ENCODE measurements at regions not wholly inside any gene's neighbourhood (a gene's known extent, or its start where the extent isn't known, plus 50 kb on each side); places are given as distances from the start of the nearest gene placed in this dataset.

DNA sequence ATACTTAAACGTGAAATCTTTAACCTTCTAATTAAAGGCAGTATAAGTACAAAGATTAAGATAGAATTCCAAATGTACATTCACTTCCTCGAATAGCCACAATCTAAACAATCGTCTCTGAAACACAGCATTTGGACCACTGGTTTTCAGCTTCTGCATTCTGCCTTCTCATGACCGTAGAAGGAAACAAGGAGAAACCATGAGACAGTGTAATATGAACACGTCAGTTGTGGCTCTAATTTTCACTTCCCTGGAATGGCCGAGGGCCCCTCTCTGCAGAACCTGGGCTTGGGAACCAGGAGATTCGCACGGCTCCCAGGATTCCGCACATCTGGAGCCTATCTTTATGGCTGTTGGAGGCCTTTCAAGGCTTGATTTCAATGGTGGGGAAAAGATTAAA lies 189.3 kb downstream of the KLF6 start:
- Mint-ChIP-seq H3K4me1 (no peaks in the 10 kb centered on the region), H3K27ac (no peak overlapping the region), H3K36me3 (no peaks in the 10 kb centered on the region), H3K4me3 (no peak overlapping the region), H3K9me3 (no peaks in the 10 kb centered on the region)
- ATAC-seq (no peak), DNase-seq (ENCODE audit: low spot score in 2 of 2) (no peak)

DNA sequence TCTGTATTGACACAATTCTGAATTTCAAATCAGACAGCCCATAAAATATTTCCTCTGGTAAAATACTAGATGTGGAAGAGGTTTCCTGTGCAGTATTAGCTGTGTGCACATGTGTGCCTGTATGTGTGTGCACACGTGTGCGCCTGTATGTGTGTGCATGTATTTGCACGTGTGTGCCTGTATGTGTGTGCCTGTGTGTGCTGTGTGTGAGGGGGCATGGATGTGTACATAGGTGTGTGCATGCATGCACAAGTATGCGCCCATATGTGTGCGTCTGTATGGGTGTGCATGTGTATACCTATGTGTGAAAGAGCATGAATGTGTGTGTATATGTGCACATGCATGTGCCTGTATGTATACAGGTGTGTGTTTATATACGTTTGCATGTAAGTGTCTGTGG lies 191.4 kb downstream of the KLF6 start:
- no peak overlapping the region for H3K4me3 Mint-ChIP-seq
- H3K27ac Mint-ChIP-seq = no peak overlapping the region
- H3K4me1 Mint-ChIP-seq = no peaks in the 10 kb centered on the region
- ATAC-seq = no peak
- DNase-seq (ENCODE audit: low spot score in 2 of 2) = no peak
- no peaks in the 10 kb centered on the region for H3K36me3 Mint-ChIP-seq
- no peaks in the 10 kb centered on the region for H3K9me3 Mint-ChIP-seq

DNA sequence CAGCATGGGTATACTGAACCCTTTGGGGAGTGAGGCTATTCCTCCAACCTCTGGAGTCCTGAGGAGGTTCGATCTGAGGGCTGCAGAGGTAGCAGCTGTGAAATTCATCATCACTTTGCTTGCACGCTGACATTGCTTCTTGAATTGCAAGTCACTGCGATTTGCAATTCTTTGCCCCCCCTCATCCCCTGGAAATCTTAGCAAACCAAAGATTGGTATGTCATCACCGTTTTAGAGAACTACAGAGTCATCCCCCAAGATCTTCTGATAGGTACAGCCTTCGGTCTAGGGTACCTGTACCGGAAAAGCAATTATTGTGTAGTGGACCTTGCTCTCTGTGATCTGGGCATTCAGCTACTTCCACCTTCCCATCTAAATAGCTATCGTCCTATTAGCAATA lies 192.6 kb downstream of the KLF6 start:
- no peak overlapping the region for H3K4me3 Mint-ChIP-seq
- no peak for ATAC-seq
- H3K27ac Mint-ChIP-seq = no peak overlapping the region
- H3K4me1 Mint-ChIP-seq = no peaks in the 10 kb centered on the region
- no peak for DNase-seq (ENCODE audit: low spot score in 2 of 2)
- no peaks in the 10 kb centered on the region for H3K9me3 Mint-ChIP-seq
- H3K36me3 Mint-ChIP-seq = no peaks in the 10 kb centered on the region

DNA sequence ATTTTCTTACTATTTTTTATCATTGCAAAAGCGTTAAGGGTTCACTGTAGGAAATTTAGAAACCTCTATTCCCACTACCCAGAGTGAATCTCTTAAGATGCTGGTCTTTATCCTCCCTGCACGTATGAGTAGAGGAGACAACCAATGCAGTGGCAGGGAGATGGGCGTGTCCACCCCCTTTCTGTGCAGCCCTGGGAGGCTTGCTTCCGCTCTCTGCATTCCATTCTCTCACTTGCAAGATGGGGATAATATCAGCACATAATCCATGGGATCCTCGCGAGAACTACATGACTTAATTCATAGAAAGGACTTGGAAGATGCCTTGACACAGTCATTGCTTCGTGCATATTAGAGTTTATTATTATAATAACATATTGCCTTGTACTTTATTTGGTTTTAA lies 196.2 kb downstream of the KLF6 start:
- H3K4me3 Mint-ChIP-seq = no peak overlapping the region
- no peaks in the 10 kb centered on the region for H3K9me3 Mint-ChIP-seq
- no peaks in the 10 kb centered on the region for H3K36me3 Mint-ChIP-seq
- no peak overlapping the region for H3K27ac Mint-ChIP-seq
- ATAC-seq = no peak
- no peak for DNase-seq (ENCODE audit: low spot score in 2 of 2)
- H3K4me1 Mint-ChIP-seq = no peaks in the 10 kb centered on the region

DNA sequence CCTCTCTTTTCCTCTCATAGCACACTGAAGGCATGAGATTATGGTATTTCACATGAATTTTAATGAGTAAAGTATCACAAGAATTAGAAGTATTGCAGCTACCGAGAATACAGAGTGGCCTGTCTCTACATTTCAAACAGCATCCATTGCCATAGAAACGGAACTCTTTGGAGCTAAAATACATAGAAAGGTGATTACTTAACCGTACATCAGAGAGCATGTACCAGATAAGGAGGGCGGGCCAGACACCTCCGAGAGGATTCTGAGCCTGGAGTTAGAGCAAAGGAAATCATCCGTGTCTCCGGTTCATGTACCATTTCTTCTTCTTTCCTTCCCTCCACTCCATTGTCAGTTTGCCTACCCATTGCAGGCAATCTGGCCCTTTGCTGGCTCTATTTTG lies 196.7 kb downstream of the KLF6 start:
- Mint-ChIP-seq H3K4me3 (no peak overlapping the region), H3K27ac (no peak overlapping the region)

DNA sequence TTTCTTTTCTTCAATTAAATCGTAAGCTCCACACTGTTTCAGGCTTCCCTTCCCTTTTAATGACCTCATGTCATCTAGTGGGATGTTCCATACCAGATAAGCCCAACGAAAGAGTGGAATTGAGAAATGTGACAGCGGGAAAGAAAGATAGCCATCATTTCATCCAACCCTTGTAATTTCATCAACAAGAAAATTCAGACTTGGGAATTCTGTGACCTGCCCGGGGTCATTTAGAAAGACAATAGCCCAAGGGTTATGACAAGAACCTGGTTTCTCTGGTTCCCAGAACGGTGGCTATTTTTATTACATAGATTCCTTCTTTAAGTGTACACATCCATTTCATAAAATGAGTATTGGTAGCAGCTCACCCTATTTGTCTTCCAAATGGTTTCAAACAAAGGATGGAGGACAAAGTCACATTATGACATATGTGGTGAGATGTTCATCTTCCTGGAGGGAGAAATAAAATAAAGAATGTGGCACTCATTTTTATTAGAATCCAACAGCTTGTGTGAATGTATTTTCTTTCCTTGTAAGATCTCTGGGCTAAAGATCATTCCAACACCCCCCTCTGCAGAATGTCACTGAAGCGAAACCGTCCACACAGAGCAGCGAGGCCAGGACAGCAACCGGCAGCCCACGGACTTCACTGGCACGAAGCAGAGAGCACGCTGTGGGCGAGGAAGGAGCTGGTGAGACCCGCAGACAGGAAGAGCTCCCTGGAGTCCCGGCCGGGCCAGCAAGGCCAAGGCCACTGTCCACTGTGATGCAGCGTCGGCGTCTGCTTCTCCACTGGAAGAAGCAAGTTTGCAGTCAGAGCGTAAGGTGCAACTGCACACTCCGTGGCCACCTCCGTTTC lies 199.9 kb downstream of the KLF6 start:
- Mint-ChIP-seq H3K4me1 (no peaks in the 10 kb centered on the region), H3K27ac (no peak overlapping the region), H3K36me3 (no peaks in the 10 kb centered on the region), H3K4me3 (no peak overlapping the region), H3K9me3 (no peaks in the 10 kb centered on the region)
- DNase-seq (ENCODE audit: low spot score in 2 of 2) (no peak), ATAC-seq (no peak)

More for the DNA sequence above, 196.7 kb downstream of the KLF6 start:
- ATAC-seq (no peak), DNase-seq (ENCODE audit: low spot score in 2 of 2) (no peak)
- Mint-ChIP-seq H3K36me3 (no peaks in the 10 kb centered on the region), H3K9me3 (no peaks in the 10 kb centered on the region), H3K4me1 (no peaks in the 10 kb centered on the region)

DNA sequence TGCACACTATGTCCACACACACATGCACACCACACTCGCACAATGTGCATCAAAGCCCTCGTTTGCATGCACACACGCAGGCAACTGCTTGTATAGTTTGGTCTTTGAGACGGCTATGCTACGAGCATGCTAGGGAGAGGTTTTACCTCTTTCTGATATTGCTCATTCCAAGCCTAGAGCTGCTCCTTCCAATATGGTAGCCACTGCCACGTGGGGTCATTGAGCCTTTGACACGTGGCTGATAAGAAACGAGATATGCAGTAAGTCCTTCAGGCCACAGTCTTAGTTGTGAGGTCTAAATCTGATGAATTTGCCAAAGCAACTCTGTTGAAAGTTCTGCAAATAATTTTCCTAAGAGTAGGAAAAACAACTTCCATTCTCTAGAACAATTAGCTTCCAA lies 204.4 kb downstream of the KLF6 start:
- H3K27ac Mint-ChIP-seq = no peak overlapping the region
- H3K36me3 Mint-ChIP-seq = no peaks in the 10 kb centered on the region
- no peak overlapping the region for H3K4me3 Mint-ChIP-seq

DNA sequence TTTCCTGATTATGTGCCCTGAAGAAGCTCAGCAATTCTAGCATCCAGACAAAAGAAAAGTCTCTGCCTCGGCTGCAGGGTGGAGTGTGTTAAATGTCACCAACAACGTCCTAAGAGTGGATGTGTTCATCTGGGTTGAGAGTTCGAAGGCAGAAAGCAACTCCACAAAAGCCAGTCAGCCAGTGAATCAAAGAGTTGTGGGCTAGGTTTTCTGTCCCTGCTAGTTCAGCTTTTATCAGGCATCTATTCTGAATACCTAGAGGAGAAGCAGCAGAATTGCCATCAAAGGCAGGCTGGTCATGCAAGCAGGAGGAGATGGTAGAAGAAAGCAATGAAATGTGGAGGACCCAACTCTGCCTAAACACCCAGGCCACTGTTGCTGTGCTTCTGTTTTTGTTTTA lies 205.2 kb downstream of the KLF6 start:
- ATAC-seq (no peak), DNase-seq (ENCODE audit: low spot score in 2 of 2) (no peak)
- H3K4me3 Mint-ChIP-seq = no peak overlapping the region
- H3K9me3 Mint-ChIP-seq = no peaks in the 10 kb centered on the region
- H3K27ac Mint-ChIP-seq = no peak overlapping the region
- no peaks in the 10 kb centered on the region for H3K36me3 Mint-ChIP-seq
- H3K4me1 Mint-ChIP-seq = peaks cover 6% of the 10 kb centered on the region

More for the DNA sequence above, 204.4 kb downstream of the KLF6 start:
- Mint-ChIP-seq H3K9me3 (no peaks in the 10 kb centered on the region), H3K4me1 (peaks cover 6% of the 10 kb centered on the region)
- no peak for ATAC-seq
- no peak for DNase-seq (ENCODE audit: low spot score in 2 of 2)

DNA sequence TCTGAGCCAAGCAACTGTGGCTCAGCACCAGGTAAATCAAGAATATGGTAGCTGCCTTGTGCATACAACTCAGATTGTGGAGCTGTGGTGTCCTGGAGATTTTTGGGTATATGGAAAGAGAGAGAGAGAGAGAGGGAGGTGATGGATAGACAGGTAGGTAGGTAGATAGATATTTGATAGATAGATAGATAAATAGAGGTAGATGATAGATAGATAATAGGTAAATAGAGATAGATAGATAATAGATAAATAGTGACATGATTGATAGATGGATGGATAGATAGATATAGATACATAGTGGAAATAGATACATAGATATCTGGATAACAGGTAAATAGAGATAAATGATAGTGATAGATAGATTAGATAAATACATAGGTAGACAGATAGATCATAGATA lies 206.3 kb downstream of the KLF6 start:
- H3K4me3 Mint-ChIP-seq = no peak overlapping the region
- no peak overlapping the region for H3K27ac Mint-ChIP-seq
- DNase-seq (ENCODE audit: low spot score in 2 of 2) (no peak), ATAC-seq (no peak)
- H3K4me1 Mint-ChIP-seq = peaks cover 6% of the 10 kb centered on the region
- H3K36me3 Mint-ChIP-seq = no peaks in the 10 kb centered on the region
- H3K9me3 Mint-ChIP-seq = no peaks in the 10 kb centered on the region

DNA sequence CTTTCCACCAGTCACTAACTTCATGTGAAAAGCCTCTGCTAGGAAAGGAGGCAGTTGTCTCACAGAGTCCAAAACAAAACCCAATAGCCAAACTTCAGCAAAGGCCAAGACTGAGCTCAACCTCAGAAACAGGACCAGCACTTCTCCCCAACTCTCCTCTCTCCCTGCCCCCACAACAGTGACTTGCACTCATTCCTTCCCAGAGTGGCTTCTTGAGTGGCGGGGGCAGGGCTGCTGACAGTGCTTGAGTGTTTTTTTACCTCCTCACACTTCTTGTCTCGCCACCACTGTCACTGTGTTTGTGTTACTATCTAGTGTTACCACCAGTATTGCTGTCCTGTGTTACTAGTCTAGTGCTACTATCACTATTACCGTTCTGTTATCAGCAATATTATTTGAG lies 206.8 kb downstream of the KLF6 start:
- H3K4me3 Mint-ChIP-seq = no peak overlapping the region
- no peaks in the 10 kb centered on the region for H3K36me3 Mint-ChIP-seq
- no peak for ATAC-seq
- peaks cover 6% of the 10 kb centered on the region for H3K4me1 Mint-ChIP-seq
- H3K9me3 Mint-ChIP-seq = no peaks in the 10 kb centered on the region
- H3K27ac Mint-ChIP-seq = no peak overlapping the region
- no peak for DNase-seq (ENCODE audit: low spot score in 2 of 2)

DNA sequence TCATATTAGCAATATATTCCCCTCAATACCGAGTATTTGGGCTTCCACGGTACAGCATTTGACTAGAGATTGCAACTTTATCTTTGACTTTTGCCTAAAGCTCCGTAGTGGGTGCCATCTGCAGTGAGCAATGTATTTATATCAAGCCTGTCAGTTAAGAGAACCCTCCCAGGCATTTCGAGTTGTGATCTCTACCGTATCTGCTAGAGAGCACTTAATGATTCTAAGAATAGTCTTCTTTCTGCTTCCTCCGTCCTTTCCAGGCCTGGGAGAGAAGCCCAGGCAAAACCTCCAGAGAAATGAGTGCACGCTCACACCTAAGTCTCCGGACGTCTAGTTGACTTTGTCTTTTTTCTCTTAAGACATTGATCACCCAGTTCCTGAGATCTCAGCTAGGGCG lies 210.6 kb downstream of the KLF6 start:
- ATAC-seq (no peak), DNase-seq (ENCODE audit: low spot score in 2 of 2) (no peak)
- peaks cover 11% of the 10 kb centered on the region for H3K4me1 Mint-ChIP-seq
- H3K4me3 Mint-ChIP-seq = no peak overlapping the region
- no peaks in the 10 kb centered on the region for H3K36me3 Mint-ChIP-seq
- H3K9me3 Mint-ChIP-seq = no peaks in the 10 kb centered on the region
- H3K27ac Mint-ChIP-seq = no peak overlapping the region

DNA sequence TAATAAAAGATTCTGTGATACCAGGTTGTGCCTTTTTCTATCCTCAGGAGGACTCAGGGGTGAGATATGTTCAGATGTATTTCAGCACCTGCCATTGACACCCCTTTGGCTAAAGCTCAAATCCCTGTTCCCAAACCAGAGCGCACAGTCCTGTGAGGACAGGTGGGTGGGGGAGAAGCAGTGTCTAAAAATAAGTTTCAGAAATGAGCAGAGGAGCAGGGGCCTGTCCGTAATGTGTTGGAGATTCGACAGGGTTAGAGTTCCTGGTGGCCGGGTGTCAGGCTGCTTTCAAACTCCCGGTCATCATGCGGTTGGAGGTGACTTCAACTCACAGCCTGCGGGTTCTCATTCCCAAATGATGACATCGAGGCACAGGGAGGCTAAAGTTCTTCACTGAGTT lies 211.5 kb downstream of the KLF6 start:
- no peak overlapping the region for H3K4me3 Mint-ChIP-seq
- DNase-seq (ENCODE audit: low spot score in 2 of 2) (peak in 1 of 2 donors; percentile 35), ATAC-seq (no peak)
- no peaks in the 10 kb centered on the region for H3K9me3 Mint-ChIP-seq
- no peaks in the 10 kb centered on the region for H3K36me3 Mint-ChIP-seq
- H3K27ac Mint-ChIP-seq = no peak overlapping the region
- peaks cover 13% of the 10 kb centered on the region for H3K4me1 Mint-ChIP-seq

DNA sequence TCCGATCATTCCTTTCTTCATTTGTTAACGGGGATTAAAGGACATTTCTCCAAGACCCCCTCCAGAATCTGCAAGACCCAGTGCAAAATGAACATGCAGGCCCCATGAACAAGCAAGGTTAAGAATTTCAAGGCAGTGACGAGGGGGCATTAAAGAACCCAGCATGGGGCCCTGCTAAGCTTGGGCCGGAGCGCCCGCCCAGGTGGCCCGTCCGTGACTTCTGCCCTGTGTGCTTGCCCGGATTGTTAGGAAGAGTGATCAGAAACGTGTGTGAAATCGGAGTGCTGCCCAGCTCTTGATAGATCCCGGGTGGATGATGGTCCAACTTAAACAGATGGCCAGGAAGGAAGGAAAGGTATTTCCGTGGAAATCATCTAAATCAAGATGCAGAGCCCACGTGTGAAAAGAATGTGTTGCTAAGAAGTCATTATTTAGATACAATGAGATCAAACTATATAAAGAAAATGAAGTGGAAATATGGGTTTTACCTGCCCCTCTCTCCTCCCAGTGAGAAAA lies 213.6 kb downstream of the KLF6 start:
- H3K27ac Mint-ChIP-seq = no peak overlapping the region

DNA sequence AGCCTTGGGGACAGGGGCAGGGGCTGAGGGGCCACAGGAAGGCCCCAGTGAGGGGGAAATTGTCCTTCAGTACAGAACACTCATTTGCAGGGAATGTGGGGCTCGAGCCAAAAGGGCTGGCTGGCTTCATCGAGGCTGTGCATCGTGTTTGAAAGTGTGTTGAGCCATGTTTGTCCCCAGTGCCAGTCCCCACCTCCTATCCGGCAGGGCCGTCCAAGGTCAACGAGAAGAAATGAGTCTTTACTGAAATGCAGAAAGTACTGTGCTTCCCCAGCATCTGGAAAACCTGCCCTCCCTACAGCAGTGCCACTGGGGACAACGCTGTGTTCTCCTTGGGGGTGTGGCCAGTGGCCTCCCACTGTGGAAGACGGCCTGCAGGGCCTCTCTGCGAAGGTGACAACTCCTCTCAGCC lies 214.1 kb downstream of the KLF6 start:
- H3K4me3 Mint-ChIP-seq = no peak overlapping the region
- no peak for DNase-seq (ENCODE audit: low spot score in 2 of 2)
- no peak overlapping the region for H3K27ac Mint-ChIP-seq
- ATAC-seq = no peak
- no peaks in the 10 kb centered on the region for H3K9me3 Mint-ChIP-seq
- H3K4me1 Mint-ChIP-seq = peaks cover 23% of the 10 kb centered on the region
- H3K36me3 Mint-ChIP-seq = no peaks in the 10 kb centered on the region

More for the DNA sequence above, 213.6 kb downstream of the KLF6 start:
- DNase-seq (ENCODE audit: low spot score in 2 of 2) (no peak), ATAC-seq (no peak)
- H3K36me3 Mint-ChIP-seq = no peaks in the 10 kb centered on the region
- H3K4me3 Mint-ChIP-seq = no peak overlapping the region
- peaks cover 23% of the 10 kb centered on the region for H3K4me1 Mint-ChIP-seq
- H3K9me3 Mint-ChIP-seq = no peaks in the 10 kb centered on the region

DNA sequence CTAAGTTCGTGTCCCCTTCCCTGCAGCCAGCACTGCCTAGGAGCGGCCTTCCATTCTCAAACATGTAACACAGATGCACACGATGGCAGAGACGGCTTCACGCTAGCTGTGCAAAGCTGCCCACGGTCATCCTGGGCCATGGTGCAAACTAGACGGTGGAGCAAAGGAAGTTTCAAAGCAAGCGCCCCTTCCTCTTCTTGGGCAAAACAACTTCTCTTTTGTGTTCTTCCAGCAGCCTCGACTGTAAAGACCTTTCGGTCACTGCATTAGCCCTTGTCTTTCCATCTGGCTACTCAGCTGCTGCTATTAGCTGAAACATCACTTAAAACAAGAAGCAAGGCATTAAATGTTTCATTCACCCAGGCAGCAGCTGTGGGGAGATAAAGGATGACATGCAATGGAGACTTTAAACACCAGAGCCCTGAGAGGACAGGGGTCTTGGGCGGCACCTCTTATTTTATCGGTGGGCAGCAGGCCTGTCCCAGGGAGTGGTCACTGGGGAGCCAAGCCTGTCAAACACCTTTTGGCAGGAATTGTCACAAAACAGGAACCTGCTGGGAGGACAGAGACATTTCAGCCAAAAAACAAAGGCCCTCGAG lies 214.8 kb downstream of the KLF6 start:
- H3K4me3 Mint-ChIP-seq = no peak overlapping the region
- DNase-seq (ENCODE audit: low spot score in 2 of 2) (no peak), ATAC-seq (no peak)
- H3K27ac Mint-ChIP-seq = no peak overlapping the region
- no peaks in the 10 kb centered on the region for H3K36me3 Mint-ChIP-seq
- peaks cover 23% of the 10 kb centered on the region for H3K4me1 Mint-ChIP-seq
- H3K9me3 Mint-ChIP-seq = no peaks in the 10 kb centered on the region

DNA sequence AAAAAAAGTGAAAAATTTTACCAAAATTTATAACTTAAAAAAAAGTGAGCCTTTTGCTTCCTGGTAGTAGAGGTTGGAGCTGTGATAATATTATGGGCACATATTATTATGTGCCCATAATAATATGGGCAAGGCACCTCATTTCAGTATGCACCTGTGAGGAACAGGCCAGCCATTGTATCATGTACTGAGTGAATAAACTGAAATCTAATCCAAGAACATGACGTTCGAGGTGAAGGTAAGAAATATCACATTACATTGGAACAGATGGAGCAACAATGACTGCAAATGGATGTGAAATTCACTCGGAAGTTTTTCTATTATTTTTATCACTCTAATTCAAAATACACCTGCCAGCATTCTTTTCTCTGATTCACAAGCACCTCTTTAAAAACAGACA lies 216.0 kb downstream of the KLF6 start:
- H3K9me3 Mint-ChIP-seq = no peaks in the 10 kb centered on the region
- H3K4me3 Mint-ChIP-seq = no peak overlapping the region

More for the DNA sequence above, 216.0 kb downstream of the KLF6 start:
- no peak for DNase-seq (ENCODE audit: low spot score in 2 of 2)
- Mint-ChIP-seq H3K27ac (no peak overlapping the region), H3K4me1 (peaks cover 27% of the 10 kb centered on the region), H3K36me3 (no peaks in the 10 kb centered on the region)
- no peak for ATAC-seq
